NCI-H510A (cell line): ENCODE measurements at regions not wholly inside any gene's neighbourhood (a gene's known extent, or its start where the extent isn't known, plus 50 kb on each side); places are given as distances from the start of the nearest gene placed in this dataset.

Source experiments
- DNase-seq: peaks from one replicate; lab custom pipeline; 2025; lab: John Stamatoyannopoulos, UW

DNA sequence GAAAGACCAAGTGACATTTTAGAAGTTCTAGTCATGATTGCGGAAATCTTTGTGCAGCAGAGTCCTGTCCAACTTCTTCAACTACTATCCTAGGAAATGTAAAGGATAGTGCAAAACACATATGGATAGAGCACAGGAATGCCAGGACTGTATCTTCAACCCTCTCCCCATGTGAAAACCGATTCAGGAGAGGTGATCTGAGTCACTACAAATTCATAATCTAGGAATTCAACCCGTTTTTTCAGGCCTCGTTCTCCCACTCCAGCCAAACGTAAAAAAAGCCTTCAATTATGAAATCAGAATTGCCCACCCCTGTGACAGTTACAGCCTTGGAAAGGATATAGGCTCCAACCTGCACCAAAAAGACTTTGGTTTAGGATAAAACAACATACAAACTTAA, 52.9 kb upstream of the RGS1 start:
- DNase-seq = no peak

DNA sequence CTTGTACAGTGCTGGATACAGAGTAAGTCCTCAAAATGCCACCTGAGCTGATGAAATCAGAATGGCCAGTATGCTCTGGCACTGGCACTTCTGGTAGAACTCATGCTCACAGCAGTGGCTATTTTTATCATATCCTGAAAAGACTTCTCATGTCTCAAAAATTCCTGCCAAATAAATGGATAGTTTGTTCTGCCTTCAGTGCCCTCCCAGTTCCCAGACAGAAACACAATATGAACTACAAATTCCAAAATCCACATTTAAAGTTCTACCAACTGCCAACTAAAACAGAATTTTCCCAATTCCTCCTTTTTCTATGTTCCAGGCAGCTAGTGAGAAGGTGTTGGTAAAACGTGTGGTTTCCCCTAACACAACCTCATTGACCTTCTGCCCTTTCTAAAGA, 51.4 kb upstream of the RGS1 start:
- DNase-seq = no peak
